HEK293 (cell line): ENCODE measurements at regions not wholly inside any gene's neighbourhood (a gene's known extent, or its start where the extent isn't known, plus 50 kb on each side); places are given as distances from the start of the nearest gene placed in this dataset.

Source experiments
- CTCF ChIA-PET: fragments of 350-600 bp; formaldehyde crosslinking; extraction: SDS; loops from one replicate; lab custom pipeline; 2021; ENCODE audit warnings: antibody characterized with exemption; lab: Yijun Ruan, JAX
- POLR2A ChIA-PET: fragments of 300-600 bp; formaldehyde crosslinking; extraction: SDS; loops from one replicate; lab custom pipeline; 2020; ENCODE audit warnings: antibody characterized with exemption, inconsistent platforms; lab: Yijun Ruan, JAX
- H3K27ac ChIP-seq: fragments of 200-500 bp; sonication (Bioruptor generic); 2 replicates; pipeline ENCODE4 v1.5.1; 2014; ENCODE audit warnings: low read depth, low read length, control low read depth, inconsistent platforms; ENCODE audit errors: extremely low read depth
- H3K36me3 ChIP-seq, 2 experiments: fragments of 200-500 bp in 1 of 2; sonication (Bioruptor generic) in 1 of 2; 1 replicate in 1 of 2; 2 replicates in 1 of 2; pipeline ENCODE4 v1.5.1; 2014 to 2017; ENCODE audit warnings: inconsistent platforms in 2 of 2, low read length in 2 of 2; ENCODE audit not compliant: control insufficient read depth in 2 of 2, insufficient read depth in 1 of 2
- H3K4me1 ChIP-seq: fragments of 200-500 bp; sonication (Bioruptor generic); 2 replicates; pipeline ENCODE4 v1.5.1; 2014; ENCODE audit warnings: mild to moderate bottlenecking, low read length, inconsistent platforms; ENCODE audit not compliant: control insufficient read depth, insufficient read depth
- H3K4me3 ChIP-seq: 2 replicates; pipeline ENCODE4 v1.5.1; 2011; ENCODE audit warnings: low read depth, mild to moderate bottlenecking, control low read depth, low read length, moderate library complexity
- H3K9me3 ChIP-seq: fragments of 200-500 bp; sonication (Bioruptor generic); 2 replicates; pipeline ENCODE4 v1.5.1; 2014; ENCODE audit warnings: low read depth, low read length, inconsistent platforms; ENCODE audit not compliant: control insufficient read depth, insufficient read depth
- RBAK ChIP-seq: fragments of 450-650 bp; formaldehyde crosslinking; IDR thresholded peaks from 2 replicates; pipeline ENCODE4 v1.5.1; 2016; ENCODE audit warnings: missing biosample characterization, missing genetic modification characterization
- WT1 ChIP-seq: fragments of 450-650 bp; formaldehyde crosslinking; IDR thresholded peaks from 2 replicates; pipeline ENCODE4 v1.5.1; 2016; ENCODE audit warnings: missing biosample characterization, missing genetic modification characterization
- ZIC2 ChIP-seq: fragments of 450-650 bp; formaldehyde crosslinking; IDR thresholded peaks from 2 replicates; pipeline ENCODE4 v1.5.1; 2016; ENCODE audit warnings: missing biosample characterization, missing genetic modification characterization
- ZNF157 ChIP-seq: fragments of 450-650 bp; formaldehyde crosslinking; IDR thresholded peaks from 2 replicates; pipeline ENCODE4 v1.5.1; 2016; ENCODE audit warnings: missing biosample characterization, missing genetic modification characterization
- ZNF19 ChIP-seq: fragments of 450-650 bp; formaldehyde crosslinking; IDR thresholded peaks from 2 replicates; pipeline ENCODE4; 2016; ENCODE audit warnings: missing biosample characterization, missing genetic modification characterization, low read depth
- ZNF202 ChIP-seq: fragments of 450-650 bp; formaldehyde crosslinking; IDR thresholded peaks from 2 replicates; pipeline ENCODE4 v1.5.1; 2016; ENCODE audit warnings: missing biosample characterization, missing genetic modification characterization, borderline replicate concordance
- ZNF335 ChIP-seq: fragments of 450-650 bp; formaldehyde crosslinking; conservative IDR thresholded peaks from 2 replicates; pipeline ENCODE4 v1.5.1; 2016; ENCODE audit warnings: missing biosample characterization, missing genetic modification characterization
- ZNF341 ChIP-seq: fragments of 450-650 bp; formaldehyde crosslinking; IDR thresholded peaks from 2 replicates; pipeline ENCODE4; 2016; ENCODE audit warnings: low read depth, missing biosample characterization, missing genetic modification characterization
- ZNF473 ChIP-seq: fragments of 450-650 bp; formaldehyde crosslinking; IDR thresholded peaks from 2 replicates; pipeline ENCODE4 v1.5.1; 2017; ENCODE audit warnings: missing biosample characterization, missing genetic modification characterization
- TF ChIP-seq, protein P1 (sequence below): fragments of 450-650 bp; formaldehyde crosslinking; IDR thresholded peaks from 2 replicates; pipeline ENCODE4 v1.5.1; 2016; ENCODE audit warnings: missing biosample characterization, missing genetic modification characterization
- TF ChIP-seq, protein P2 (sequence below): fragments of 450-650 bp; formaldehyde crosslinking; IDR thresholded peaks from 2 replicates; pipeline ENCODE4 v1.5.0; 2017; ENCODE audit warnings: missing biosample characterization, missing genetic modification characterization, borderline replicate concordance

DNA sequence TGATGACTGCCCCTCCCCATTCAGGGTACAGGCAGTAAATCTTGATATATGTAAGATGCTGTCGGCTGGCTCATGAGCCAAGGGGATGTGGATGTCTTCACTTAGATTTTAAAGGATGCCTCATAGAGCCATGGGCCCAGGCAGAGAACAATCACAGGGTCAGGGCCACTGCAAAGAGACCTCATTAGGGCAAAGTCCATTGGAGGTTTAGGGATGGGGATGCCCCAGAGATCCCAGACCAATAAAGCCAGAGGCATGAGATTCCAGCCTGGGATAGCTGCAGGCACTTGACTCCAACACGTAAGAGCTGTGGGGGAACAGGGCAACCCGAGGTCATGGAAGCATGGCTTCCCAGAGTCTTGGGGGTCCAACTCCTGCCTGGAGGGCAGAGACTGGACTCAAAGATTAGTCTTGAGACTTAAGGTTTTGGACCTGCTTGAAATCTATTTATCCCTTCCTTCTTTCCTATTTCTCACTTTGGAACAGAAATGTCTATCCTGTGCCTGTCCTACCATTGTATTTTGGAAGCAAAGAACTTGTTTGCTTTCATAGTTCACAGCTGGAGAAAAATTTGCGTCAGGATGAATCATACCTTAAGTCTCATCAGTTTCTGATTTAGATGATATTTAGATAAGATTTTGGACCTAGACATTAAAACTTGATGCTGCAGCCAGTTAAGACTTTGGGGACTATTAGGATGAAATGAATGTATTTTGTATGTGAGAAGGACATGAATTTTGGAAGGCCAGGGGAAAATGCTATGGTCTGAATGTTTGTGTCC lies 101.3 kb upstream of the ADRA1B start:
- ChIA-PET CTCF (no interaction called here), POLR2A (no interaction called here)
- Histone ChIP-seq H3K36me3 (no peaks in the 10 kb centered on the region), H3K27ac (no peak overlapping the region), H3K4me3 (no peak overlapping the region), H3K4me1 (peaks cover 2% of the 10 kb centered on the region; the same call in 1 of the 2 replicates), H3K9me3 (no peaks in the 10 kb centered on the region)
- TF ChIP-seq ZNF341 (tag by site-specific recombination): no peak
- TF ChIP-seq RBAK: no peak
- TF ChIP-seq, protein P1, sequence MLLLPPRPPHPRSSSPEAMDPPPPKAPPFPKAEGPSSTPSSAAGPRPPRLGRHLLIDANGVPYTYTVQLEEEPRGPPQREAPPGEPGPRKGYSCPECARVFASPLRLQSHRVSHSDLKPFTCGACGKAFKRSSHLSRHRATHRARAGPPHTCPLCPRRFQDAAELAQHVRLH (tag by site-specific recombination): no peak

DNA sequence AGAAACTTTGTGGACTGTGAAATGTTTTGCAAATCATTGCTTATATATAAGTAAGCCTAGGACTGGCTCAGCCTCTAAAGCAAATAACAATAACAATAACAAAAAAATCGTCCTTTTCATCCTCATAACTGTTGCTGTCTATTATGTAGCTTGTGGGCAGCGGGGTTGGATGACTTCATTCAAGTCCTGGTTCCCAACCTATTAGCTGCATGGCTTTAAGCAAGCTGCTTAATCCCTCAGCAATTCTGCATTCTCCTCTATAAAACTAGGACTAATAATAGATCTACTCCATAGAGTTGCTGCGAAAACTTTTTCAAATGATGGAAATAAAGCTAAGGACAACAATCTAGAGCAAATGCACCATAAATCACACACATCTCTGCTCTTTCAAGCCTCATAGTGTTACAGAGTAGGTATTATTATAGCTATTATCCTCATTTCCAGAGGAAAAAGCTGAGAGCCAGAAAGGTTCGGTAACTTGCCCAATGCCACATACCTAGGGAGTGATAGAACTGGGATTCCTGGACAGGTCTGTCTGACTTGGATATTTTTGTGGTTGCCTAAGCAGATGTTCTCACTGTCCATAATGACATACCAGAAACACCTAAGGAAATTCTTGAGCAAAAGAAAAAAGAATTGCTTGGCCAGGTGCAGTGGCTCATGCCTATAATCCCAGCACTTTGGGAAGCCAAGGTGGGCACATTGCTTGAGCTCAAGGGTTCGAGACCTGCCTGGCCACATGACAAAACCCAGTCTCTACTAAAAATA lies 98.8 kb upstream of the ADRA1B start:
- no peak for TF ChIP-seq WT1 (tag by site-specific recombination)
- no peaks in the 10 kb centered on the region for H3K36me3 ChIP-seq
- ChIA-PET CTCF (interaction anchor here (0.8 kb wide), 1 partner anchor 11 kb away, joined by 3 read pairs; no protein-coding TSS in a partner anchor), POLR2A (interaction anchor here (1.2 kb wide), 1 partner anchor 32 kb away, joined by 3 read pairs; no protein-coding TSS in a partner anchor)
- H3K27ac ChIP-seq: no peak overlapping the region
- peaks cover 2% of the 10 kb centered on the region; the same call in 1 of the 2 replicates for H3K4me1 ChIP-seq
- no peaks in the 10 kb centered on the region for H3K9me3 ChIP-seq
- H3K4me3 ChIP-seq: no peak overlapping the region

DNA sequence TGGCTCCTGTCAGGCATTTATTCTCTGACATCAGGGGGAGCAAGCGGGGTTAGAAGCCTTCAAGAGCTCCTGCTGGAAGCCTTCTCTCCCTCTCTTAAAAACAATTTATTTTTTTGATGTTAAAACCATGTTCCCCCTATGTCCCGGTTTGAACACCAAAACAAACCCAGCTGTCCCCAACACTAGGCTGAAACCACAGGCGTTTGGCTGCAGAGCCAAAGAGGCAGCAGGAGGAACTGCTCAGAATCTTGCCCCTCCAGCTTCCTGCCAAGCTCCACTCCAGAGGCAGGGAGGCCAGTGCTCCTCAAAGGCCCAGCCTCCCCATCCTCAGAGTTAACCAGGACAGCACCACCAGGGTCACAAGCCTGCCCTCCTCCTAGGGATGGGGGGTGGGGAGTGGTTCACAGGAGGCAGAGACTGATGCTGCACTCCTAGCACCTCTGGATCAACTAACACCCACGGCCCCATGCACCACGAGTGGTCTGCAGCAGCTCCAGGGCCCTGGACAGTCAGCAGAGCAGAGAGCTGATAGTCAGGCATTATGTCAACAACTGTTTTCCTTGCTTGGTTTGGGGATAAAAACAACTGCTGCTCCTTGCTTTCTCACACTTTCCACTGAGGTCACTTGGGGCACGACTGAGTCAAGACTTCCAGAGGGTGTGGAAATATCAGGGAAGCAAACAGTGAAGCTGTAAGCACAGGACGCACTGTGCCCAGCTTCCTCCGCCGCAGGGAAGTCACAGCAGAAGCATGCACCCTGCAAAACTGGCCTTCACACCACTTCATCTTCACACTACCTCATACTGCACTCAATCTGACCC lies 96.5 kb upstream of the ADRA1B start:
- peaks cover 2% of the 10 kb centered on the region; the same call in 1 of the 2 replicates for H3K4me1 ChIP-seq
- H3K27ac ChIP-seq: no peak overlapping the region
- ChIA-PET POLR2A (no interaction called here), CTCF (interaction anchor here (0.6 to 1.3 kb wide), 2 partner anchors 16 to 168 kb away, joined by 3 read pairs; no protein-coding TSS in a partner anchor)
- peak; percentile 26 for TF ChIP-seq ZIC2
- TF ChIP-seq ZNF335: no peak
- H3K36me3 ChIP-seq: no peaks in the 10 kb centered on the region
- no peaks in the 10 kb centered on the region for H3K9me3 ChIP-seq
- no peak overlapping the region for H3K4me3 ChIP-seq

DNA sequence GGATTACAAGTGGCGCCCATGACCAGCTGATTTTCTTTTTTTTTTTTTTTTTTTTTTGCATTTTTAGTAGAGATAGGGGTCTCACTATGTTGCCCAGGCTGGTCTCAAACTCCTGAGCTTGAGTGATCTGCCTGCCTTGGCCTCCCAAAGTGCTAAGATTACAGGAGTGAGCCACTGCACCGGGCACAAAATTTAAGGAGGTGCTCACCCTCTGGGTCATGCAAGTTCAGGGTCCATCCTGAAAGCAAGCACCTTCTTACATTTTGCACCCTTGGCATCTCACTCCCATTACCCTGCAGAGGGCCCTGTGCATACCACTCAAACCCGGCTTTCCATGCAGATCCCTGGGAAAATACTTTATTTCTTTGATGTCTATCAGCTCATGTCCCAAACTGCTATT lies 95.6 kb upstream of the ADRA1B start:
- Histone ChIP-seq H3K4me1 (peaks cover 2% of the 10 kb centered on the region; the same call in 1 of the 2 replicates), H3K9me3 (no peaks in the 10 kb centered on the region), H3K27ac (no peak overlapping the region), H3K36me3 (no peaks in the 10 kb centered on the region), H3K4me3 (no peak overlapping the region)
- CTCF ChIA-PET: interaction anchor here (0.6 kb wide), 1 partner anchor 17 kb away, joined by 3 read pairs; no protein-coding TSS in a partner anchor
- no peak for TF ChIP-seq ZNF157 (tag by site-specific recombination)
- TF ChIP-seq, protein P2, sequence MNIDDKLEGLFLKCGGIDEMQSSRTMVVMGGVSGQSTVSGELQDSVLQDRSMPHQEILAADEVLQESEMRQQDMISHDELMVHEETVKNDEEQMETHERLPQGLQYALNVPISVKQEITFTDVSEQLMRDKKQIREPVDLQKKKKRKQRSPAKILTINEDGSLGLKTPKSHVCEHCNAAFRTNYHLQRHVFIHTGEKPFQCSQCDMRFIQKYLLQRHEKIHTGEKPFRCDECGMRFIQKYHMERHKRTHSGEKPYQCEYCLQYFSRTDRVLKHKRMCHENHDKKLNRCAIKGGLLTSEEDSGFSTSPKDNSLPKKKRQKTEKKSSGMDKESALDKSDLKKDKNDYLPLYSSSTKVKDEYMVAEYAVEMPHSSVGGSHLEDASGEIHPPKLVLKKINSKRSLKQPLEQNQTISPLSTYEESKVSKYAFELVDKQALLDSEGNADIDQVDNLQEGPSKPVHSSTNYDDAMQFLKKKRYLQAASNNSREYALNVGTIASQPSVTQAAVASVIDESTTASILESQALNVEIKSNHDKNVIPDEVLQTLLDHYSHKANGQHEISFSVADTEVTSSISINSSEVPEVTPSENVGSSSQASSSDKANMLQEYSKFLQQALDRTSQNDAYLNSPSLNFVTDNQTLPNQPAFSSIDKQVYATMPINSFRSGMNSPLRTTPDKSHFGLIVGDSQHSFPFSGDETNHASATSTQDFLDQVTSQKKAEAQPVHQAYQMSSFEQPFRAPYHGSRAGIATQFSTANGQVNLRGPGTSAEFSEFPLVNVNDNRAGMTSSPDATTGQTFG (tag by site-specific recombination): no peak
- no peak for TF ChIP-seq ZNF473 (tag by site-specific recombination)
- TF ChIP-seq ZNF19 (tag by site-specific recombination): no peak
- TF ChIP-seq ZNF202 (tag by site-specific recombination): no peak
- POLR2A ChIA-PET: no interaction called here
